Coronary artery (tissue), 2 donors: ENCODE measurements at regions not wholly inside any gene's neighbourhood (a gene's known extent, or its start where the extent isn't known, plus 50 kb on each side); places are given as distances from the start of the nearest gene placed in this dataset.

ENCODE experiments used
- DNase-seq: peaks from one replicate; pipeline ENCODE4 v3.0.0-alpha.2; 2017; ENCODE audit warnings: low spot score
- H3K27ac ChIP-seq, 2 donors: fragments of 200-600 bp; sonication (generic); one replicate each; pipeline ENCODE4 v1.5.1; 2016 to 2019
- H3K4me3 ChIP-seq: fragments of 200-600 bp; sonication (generic); 2 replicates; pipeline ENCODE4 v1.5.1; 2016; ENCODE audit warnings: mild to moderate bottlenecking, moderate library complexity
- CTCF ChIP-seq: fragments of 200-600 bp; sonication (generic); IDR thresholded peaks from one replicate; pipeline ENCODE4 v1.5.1; 2019; ENCODE audit warnings: antibody characterized with exemption

GRCh38 chr3:182292591-182292990 lies 500.7 kb upstream of the ATP11B start:
- TF ChIP-seq CTCF, result no peak
- no peak overlapping the region for H3K4me3 ChIP-seq
- no peak for DNase-seq
- no peak overlapping the region for H3K27ac ChIP-seq

- no peak overlapping the region for H3K27ac ChIP-seq
- no peak for DNase-seq
- H3K4me3 ChIP-seq, result no peak overlapping the region
- TF ChIP-seq CTCF, result no peak
These were observed 499.0 kb upstream of the ATP11B start for GRCh38 chr3:182294256-182294655.

- no peak overlapping the region for H3K4me3 ChIP-seq
- no peak for DNase-seq
- H3K27ac ChIP-seq, result no peak overlapping the region
- no peak for TF ChIP-seq CTCF
These were observed 498.6 kb upstream of the ATP11B start for GRCh38 chr3:182294696-182295095.

- TF ChIP-seq CTCF, result no peak
- Histone ChIP-seq H3K27ac (no peak overlapping the region), H3K4me3 (no peak overlapping the region)
- no peak for DNase-seq
These were observed 493.0 kb upstream of the ATP11B start for GRCh38 chr3:182300266-182300665.

GRCh38 chr3:182303169-182303568 lies 490.1 kb upstream of the ATP11B start:
- Histone ChIP-seq H3K27ac (no peak overlapping the region), H3K4me3 (no peak overlapping the region)
- no peak for TF ChIP-seq CTCF
- DNase-seq, result no peak

- no peak for TF ChIP-seq CTCF
These were observed 487.2 kb upstream of the ATP11B start for GRCh38 chr3:182305881-182306665.

GRCh38 chr3:182308328-182308727 lies 485.0 kb upstream of the ATP11B start:
- DNase-seq, result no peak
- H3K27ac ChIP-seq, result no peak overlapping the region
- H3K4me3 ChIP-seq, result no peak overlapping the region
- TF ChIP-seq CTCF, result no peak

More at GRCh38 chr3:182305881-182306665, 487.2 kb upstream of the ATP11B start:
- no peak for DNase-seq
- H3K27ac ChIP-seq, result no peak overlapping the region
- H3K4me3 ChIP-seq, result no peak overlapping the region
